Transverse colon (tissue), 3 donors: ENCODE measurements at regions not wholly inside any gene's neighbourhood (a gene's known extent, or its start where the extent isn't known, plus 50 kb on each side); places are given as distances from the start of the nearest gene placed in this dataset.

Source experiments
- CTCF ChIP-seq, 5 experiments: fragments of 200-600 bp in 3 of 5; fragments of 450-650 bp in 2 of 5; sonication (generic) in 3 of 5; IDR thresholded peaks; 1 replicate in 2 of 5; 2 replicates in 3 of 5; pipeline ENCODE4 v1.5.1; 2016 to 2017; ENCODE audit warnings: antibody characterized with exemption in 5 of 5, inconsistent platforms in 3 of 5, mild to moderate bottlenecking in 2 of 5, moderate library complexity in 1 of 5
- POLR2A ChIP-seq: fragments of 450-650 bp; IDR thresholded peaks from one replicate; pipeline ENCODE4 v1.6.1; 2016; ENCODE audit warnings: antibody characterized with exemption, mild to moderate bottlenecking, moderate library complexity

- TF ChIP-seq CTCF (IDR thresholded peaks at IDR 0.05), result no peak
- no peak for TF ChIP-seq POLR2A
These were observed 466.7 kb downstream of the TNS1 start for GRCh38 chr2:217535957-217536708.
